SU-DHL-6 (cell line): ENCODE measurements at regions not wholly inside any gene's neighbourhood (a gene's known extent, or its start where the extent isn't known, plus 50 kb on each side); places are given as distances from the start of the nearest gene placed in this dataset.

Source experiments
- CTCF ChIP-seq: fragments of 200-600 bp; sonication (generic); IDR thresholded peaks from one replicate; pipeline ENCODE4 v1.5.1; 2017; ENCODE audit warnings: antibody characterized with exemption, mild to moderate bottlenecking, low read length, moderate library complexity; ENCODE audit not compliant: insufficient read depth, poor library complexity, severe bottlenecking
- EZH2phosphoT487 ChIP-seq: fragments of 200-600 bp; sonication (generic), shearing (Covaris generic); conservative IDR thresholded peaks from 2 replicates; pipeline ENCODE4 v1.6.1; 2018; ENCODE audit warnings: mild to moderate bottlenecking, antibody characterized with exemption, low read length, moderate library complexity, mixed read lengths

DNA sequence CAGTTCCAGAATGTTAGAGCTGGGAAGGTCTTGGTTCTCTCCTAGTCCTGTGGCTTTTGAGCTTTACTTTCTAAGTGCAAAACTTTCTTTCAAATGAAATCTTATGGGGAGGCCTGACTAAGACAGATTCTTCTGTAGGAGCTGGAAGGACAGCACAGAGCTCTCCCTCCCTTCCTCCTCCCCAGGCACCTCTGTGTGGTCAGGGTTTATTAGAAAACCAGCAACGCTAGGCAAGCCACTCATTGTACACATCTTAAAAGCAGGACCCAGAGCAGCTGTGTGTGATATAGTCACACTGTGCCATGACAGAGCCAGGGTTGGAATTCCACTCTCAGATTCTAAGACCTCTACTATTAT lies 241.1 kb upstream of the RAB4A start:
- TF ChIP-seq CTCF, result no peak
- no peak for TF ChIP-seq EZH2phosphoT487
